Fibroblast of lung (primary cell): ENCODE measurements at regions not wholly inside any gene's neighbourhood (a gene's known extent, or its start where the extent isn't known, plus 50 kb on each side); places are given as distances from the start of the nearest gene placed in this dataset.

Experiments
- EZH2 ChIP-seq: IDR thresholded peaks from 2 replicates; pipeline ENCODE4 v1.5.1; 2012; ENCODE audit warnings: low read length, control low read depth, mild to moderate bottlenecking; ENCODE audit errors: missing control alignments
- TF ChIP-seq, protein P1 (sequence below), 2 donors: IDR thresholded peaks in 1 of 2; conservative IDR thresholded peaks in 1 of 2; 1 replicate in 1 of 2; 2 replicates in 1 of 2; pipeline ENCODE4 v1.5.1; 2011 to 2012; ENCODE audit warnings: low read length in 2 of 2, control low read depth in 1 of 2, inconsistent platforms in 1 of 2, low read depth in 1 of 2, mild to moderate bottlenecking in 1 of 2

DNA sequence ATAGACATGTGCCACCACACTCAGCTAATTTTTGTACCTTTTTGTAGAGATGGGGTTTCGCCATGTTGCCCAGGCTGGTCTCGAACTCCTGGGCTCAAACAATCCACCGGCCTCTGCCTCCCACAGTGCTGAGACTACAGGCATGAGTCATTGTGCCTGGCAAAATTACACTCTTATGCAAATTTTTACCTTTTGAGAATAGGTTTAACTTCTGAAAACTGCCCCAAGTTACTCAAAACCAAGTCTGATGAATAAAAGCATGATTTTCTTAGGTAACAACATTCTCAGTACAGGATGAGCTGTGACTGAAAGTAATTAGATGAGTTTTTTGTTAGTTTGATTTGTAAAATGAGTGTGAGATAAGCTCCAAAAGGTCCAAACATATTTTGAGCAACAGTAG is 166.0 kb downstream of the RPS29 start:
- TF ChIP-seq EZH2, result no peak
- TF ChIP-seq, protein P1, sequence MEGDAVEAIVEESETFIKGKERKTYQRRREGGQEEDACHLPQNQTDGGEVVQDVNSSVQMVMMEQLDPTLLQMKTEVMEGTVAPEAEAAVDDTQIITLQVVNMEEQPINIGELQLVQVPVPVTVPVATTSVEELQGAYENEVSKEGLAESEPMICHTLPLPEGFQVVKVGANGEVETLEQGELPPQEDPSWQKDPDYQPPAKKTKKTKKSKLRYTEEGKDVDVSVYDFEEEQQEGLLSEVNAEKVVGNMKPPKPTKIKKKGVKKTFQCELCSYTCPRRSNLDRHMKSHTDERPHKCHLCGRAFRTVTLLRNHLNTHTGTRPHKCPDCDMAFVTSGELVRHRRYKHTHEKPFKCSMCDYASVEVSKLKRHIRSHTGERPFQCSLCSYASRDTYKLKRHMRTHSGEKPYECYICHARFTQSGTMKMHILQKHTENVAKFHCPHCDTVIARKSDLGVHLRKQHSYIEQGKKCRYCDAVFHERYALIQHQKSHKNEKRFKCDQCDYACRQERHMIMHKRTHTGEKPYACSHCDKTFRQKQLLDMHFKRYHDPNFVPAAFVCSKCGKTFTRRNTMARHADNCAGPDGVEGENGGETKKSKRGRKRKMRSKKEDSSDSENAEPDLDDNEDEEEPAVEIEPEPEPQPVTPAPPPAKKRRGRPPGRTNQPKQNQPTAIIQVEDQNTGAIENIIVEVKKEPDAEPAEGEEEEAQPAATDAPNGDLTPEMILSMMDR (conservative IDR thresholded peaks at IDR 0.05 in 1 of 2, IDR thresholded peaks at IDR 0.05 in 1 of 2; ENCODE audit: low read depth in 1 of 2, low read length in 2 of 2), result no peak
